GM06990 (cell line): ENCODE measurements at regions not wholly inside any gene's neighbourhood (a gene's known extent, or its start where the extent isn't known, plus 50 kb on each side); places are given as distances from the start of the nearest gene placed in this dataset.
"Not testable (repeated sequence)": the region's sequence is repeated elsewhere in the genome, so short reads cannot be mapped to it uniquely, and the experiment has no call there.

ENCODE experiments used
- DNase-seq: peaks from one replicate; pipeline ENCODE4 v3.0.0-alpha.2; 2011; ENCODE audit not compliant: insufficient read length; ENCODE audit errors: extremely low read depth
- H3K27me3 ChIP-seq: replicated peaks from 2 replicates; pipeline ENCODE4 v1.6.0; 2011; ENCODE audit warnings: low read length; ENCODE audit not compliant: control insufficient read depth, insufficient read depth
- H3K36me3 ChIP-seq: 2 replicates; pipeline ENCODE4 v1.5.1; 2011; ENCODE audit warnings: low read length; ENCODE audit not compliant: control insufficient read depth, insufficient read depth
- H3K4me3 ChIP-seq: replicated peaks from 2 replicates; pipeline ENCODE4 v1.5.1; 2011; ENCODE audit warnings: low read depth, mild to moderate bottlenecking, control low read depth, low read length
- CTCF ChIP-seq: IDR thresholded peaks from 2 replicates; pipeline ENCODE4 v1.5.1; 2011; ENCODE audit warnings: low read length, control low read depth, mild to moderate bottlenecking, inconsistent platforms; ENCODE audit not compliant: insufficient read depth, poor library complexity, severe bottlenecking

DNA sequence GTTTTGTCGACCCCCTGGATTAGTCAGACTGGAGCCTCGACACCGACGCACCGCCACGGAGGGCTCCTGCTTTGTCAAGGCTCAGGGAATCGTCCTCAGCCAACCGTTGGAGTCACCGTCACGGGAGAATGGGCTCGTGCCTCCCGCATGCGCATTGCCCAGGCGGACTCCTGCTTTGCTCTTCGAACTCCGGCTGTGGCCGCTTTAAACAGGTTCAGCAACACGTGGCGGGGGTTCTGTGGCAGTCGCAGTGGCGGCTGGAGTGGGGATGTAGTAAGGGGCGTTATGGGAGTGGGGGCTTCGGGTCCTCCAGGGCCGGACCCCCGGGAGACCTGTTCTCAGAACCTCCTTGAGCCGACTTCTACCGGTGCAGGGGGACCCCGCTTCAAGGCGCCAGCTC lies 554.7 kb upstream of the ZNF337 start:
- not testable (repeated sequence) for H3K27me3 ChIP-seq, DNase-seq, H3K36me3 ChIP-seq, H3K4me3 ChIP-seq

- H3K4me3 ChIP-seq, H3K36me3 ChIP-seq, DNase-seq, H3K27me3 ChIP-seq: not testable (repeated sequence)
These were observed 553.8 kb upstream of the ZNF337 start for GRCh38 chr20:26250249-26251114.

DNA sequence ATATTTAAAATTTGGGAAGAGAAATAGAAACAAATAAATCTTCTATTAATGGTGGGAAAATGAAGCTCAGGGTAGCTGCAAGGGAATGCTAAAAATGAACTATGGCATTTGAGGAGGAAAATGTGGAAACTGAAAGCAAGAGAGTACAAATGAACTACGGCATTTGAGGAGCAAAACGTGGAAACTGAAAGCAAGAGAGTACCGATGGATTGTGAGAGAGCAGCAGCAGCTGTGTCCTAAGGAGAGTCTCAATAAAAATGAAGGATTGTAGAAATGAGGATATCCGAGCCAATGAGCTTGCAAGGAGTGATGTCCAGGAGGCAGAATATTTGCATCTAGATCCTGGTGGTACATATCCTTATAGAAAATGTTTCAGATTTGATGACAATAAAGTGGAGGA lies 547.1 kb upstream of the ZNF337 start:
- Histone ChIP-seq H3K27me3 (no peaks in the 10 kb centered on the region), H3K4me3 (no peak overlapping the region), H3K36me3 (no peaks in the 10 kb centered on the region)
- no peak for DNase-seq
- no peak for TF ChIP-seq CTCF

DNA sequence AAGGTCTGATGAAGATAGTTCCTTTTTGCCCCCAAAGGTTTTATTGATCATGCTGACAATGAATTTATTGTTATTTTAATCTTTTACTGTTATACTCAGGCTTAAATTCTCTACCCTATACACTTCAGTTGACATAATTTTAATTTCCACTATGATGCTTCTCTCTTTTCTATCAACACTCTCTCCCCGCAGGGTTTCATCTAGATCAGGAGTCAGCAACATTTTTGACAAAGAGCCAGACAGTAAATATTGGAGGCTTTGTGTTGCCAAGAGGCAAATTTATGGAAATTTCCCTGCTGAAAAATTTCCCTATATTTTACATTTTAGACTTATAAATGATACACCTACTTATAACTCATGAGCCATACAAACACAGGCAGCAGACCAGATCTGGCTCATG lies 524.0 kb upstream of the ZNF337 start:
- H3K27me3 ChIP-seq, H3K36me3 ChIP-seq, H3K4me3 ChIP-seq, DNase-seq: not testable (repeated sequence)

DNA sequence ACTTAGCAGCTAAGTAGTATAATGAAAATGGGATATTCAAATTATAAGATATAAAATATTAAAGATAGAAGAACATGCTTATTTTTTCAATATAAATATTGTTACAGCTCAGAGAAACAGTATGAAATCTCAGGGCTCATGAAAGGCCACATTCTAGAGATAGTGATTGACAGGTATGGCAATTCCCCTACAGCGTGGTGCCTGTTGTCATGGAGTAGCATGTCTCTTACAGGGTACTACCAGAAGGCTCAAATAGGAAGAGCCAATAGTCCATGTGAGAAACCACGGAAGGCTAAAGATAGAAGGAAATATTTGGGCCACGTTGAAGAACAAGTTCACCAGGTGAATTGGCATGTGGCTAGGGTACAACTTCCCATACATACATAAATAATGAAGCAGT lies 522.9 kb upstream of the ZNF337 start:
- DNase-seq, H3K4me3 ChIP-seq, H3K36me3 ChIP-seq, H3K27me3 ChIP-seq: not testable (repeated sequence)

DNA sequence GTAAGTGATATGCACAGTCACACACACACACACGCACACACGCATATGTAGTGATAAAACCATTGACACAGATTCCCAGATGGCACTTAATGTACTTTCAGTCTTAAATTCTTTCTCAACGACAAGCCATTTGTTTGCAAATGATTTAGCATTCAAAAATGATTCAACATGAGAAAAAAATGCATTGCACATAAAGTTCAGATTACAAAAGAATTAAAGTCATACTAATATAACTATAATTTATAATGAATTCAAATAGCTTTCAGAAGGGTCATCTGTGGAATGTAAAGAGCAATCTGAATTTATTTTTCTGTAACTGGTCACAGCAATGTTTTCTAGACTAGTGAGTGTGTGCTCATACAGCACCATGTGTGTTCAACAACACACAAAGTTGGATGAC lies 521.6 kb upstream of the ZNF337 start:
- no peak for DNase-seq
- no peaks in the 10 kb centered on the region for H3K36me3 ChIP-seq

GRCh38 chr20:26216025-26216424 lies 519.4 kb upstream of the ZNF337 start:
- Histone ChIP-seq H3K27me3 (no peaks in the 10 kb centered on the region), H3K4me3 (no peak overlapping the region), H3K36me3 (no peaks in the 10 kb centered on the region)
- no peak for DNase-seq
- TF ChIP-seq CTCF = no peak

More for the DNA sequence above, 521.6 kb upstream of the ZNF337 start:
- no peak for TF ChIP-seq CTCF
- no peak overlapping the region for H3K4me3 ChIP-seq
- no peaks in the 10 kb centered on the region for H3K27me3 ChIP-seq

DNA sequence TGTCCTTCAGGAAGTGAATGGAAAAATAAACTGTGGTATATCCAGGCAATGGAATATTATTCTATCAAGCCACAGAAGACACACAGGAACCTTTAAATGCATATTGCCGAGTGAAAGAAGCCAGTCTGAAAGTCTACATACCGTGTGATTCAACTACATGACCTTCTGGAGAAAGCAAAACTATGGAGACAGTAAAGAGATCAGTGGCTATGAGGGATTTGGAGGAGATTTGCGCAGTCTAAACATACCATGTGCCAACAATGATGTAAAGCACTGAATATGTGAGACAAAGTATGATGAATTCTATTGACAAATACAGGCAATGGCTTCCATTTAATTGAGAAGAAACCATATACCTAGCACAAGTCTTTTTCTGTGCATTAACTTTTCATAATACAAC lies 518.3 kb upstream of the ZNF337 start:
- DNase-seq = no peak
- TF ChIP-seq CTCF = no peak
- Histone ChIP-seq H3K36me3 (no peaks in the 10 kb centered on the region), H3K27me3 (no peaks in the 10 kb centered on the region), H3K4me3 (no peak overlapping the region)
